GM18520 (cell line): ENCODE measurements at regions not wholly inside any gene's neighbourhood (a gene's known extent, or its start where the extent isn't known, plus 50 kb on each side); places are given as distances from the start of the nearest gene placed in this dataset.

Experiments used
- ATAC-seq: cut with Tn5 transposase; IDR thresholded peaks from one replicate; pipeline ENCODE4 v1.9.1; 2021; ENCODE audit not compliant: unreplicated experiment

- no peak for ATAC-seq
Observed at GRCh38 chr4:157977086-157977485, 195.7 kb downstream of the GASK1B start.

- ATAC-seq = no peak
Observed at GRCh38 chr4:157973297-157973696, 199.5 kb downstream of the GASK1B start.

GRCh38 chr4:157964463-157964862 lies 208.4 kb downstream of the GASK1B start:
- ATAC-seq = no peak

- no peak for ATAC-seq
Observed at GRCh38 chr4:157961229-157961990, 211.4 kb downstream of the GASK1B start.

GRCh38 chr4:157957905-157958304 lies 214.9 kb downstream of the GASK1B start:
- no peak for ATAC-seq

- no peak for ATAC-seq
Observed at GRCh38 chr4:157942017-157942416, 230.8 kb downstream of the GASK1B start.

- ATAC-seq = no peak
Observed at GRCh38 chr4:157934151-157934550, 238.7 kb downstream of the GASK1B start.

GRCh38 chr4:157932936-157933335 lies 239.9 kb downstream of the GASK1B start:
- no peak for ATAC-seq

- no peak for ATAC-seq
Observed at GRCh38 chr4:157929486-157929885, 243.3 kb downstream of the GASK1B start.

- ATAC-seq = no peak
Observed at GRCh38 chr4:157918036-157918832, 254.6 kb downstream of the GASK1B start.

- ATAC-seq = no peak
Observed at GRCh38 chr4:157912212-157912611, 260.6 kb downstream of the GASK1B start.

GRCh38 chr4:157911662-157912061 lies 261.2 kb downstream of the GASK1B start:
- ATAC-seq = no peak

GRCh38 chr4:157908691-157909090 lies 264.1 kb downstream of the GASK1B start:
- ATAC-seq = no peak

- no peak for ATAC-seq
Observed at GRCh38 chr4:157908031-157908430, 264.8 kb downstream of the GASK1B start.

GRCh38 chr4:157907226-157907946 lies 265.4 kb downstream of the GASK1B start:
- ATAC-seq = no peak

- ATAC-seq = no peak
Observed at GRCh38 chr4:157898836-157899605, 273.8 kb downstream of the GASK1B start.

- ATAC-seq = no peak
Observed at GRCh38 chr4:157897855-157898370, 274.9 kb downstream of the GASK1B start.

GRCh38 chr4:157896726-157897125 lies 276.1 kb downstream of the GASK1B start:
- no peak for ATAC-seq

- ATAC-seq = no peak
Observed at GRCh38 chr4:157895205-157895604, 277.6 kb downstream of the GASK1B start.

- no peak for ATAC-seq
Observed at GRCh38 chr4:157889788-157890187, 283.0 kb downstream of the GASK1B start.

GRCh38 chr4:157888281-157888680 lies 284.5 kb downstream of the GASK1B start:
- no peak for ATAC-seq
